Choroid plexus epithelial cell (primary cell): ENCODE measurements at regions not wholly inside any gene's neighbourhood (a gene's known extent, or its start where the extent isn't known, plus 50 kb on each side); places are given as distances from the start of the nearest gene placed in this dataset.

ENCODE experiments used
- DNase-seq: peaks from one replicate; pipeline ENCODE4 v3.0.0-alpha.2; 2010; ENCODE audit warnings: low read depth
- H3K4me3 ChIP-seq: 2 replicates; pipeline ENCODE4 v1.5.1; 2011; ENCODE audit warnings: low read depth, mild to moderate bottlenecking, control low read depth, low read length, moderate library complexity
- CTCF ChIP-seq: conservative IDR thresholded peaks from 2 replicates; pipeline ENCODE4 v1.5.1; 2011; ENCODE audit warnings: low read depth, mild to moderate bottlenecking, control low read depth, inconsistent platforms, low read length, moderate library complexity

DNA sequence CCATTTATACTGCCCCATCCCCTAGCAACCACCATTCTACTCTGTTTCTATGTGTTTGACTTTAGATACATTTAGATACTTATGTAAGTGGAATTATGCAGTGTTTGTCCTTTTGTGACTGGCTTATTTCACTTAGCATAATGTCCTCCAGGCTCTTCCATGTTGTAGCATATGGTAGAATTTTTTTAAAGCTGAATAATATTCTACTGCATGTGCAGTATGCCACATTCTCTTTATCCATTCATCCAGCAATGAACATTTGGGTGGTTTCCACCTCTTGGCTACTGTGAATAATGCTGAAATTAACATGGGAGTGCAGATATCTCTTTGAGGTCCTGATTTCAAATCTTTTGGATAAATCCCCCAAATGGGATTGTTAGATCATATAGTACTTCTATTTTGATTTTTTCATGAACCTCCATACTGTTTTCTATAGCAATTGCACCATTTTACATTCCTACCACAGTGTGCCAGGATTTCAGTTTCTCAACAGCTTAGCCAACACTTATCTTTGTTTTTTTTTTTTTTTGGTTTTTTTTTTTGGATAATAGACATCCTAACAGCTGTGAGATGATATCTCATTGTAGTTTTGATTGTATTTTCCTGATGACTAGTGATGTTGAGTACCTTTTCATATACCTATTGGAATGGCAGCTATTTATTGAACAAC is 105.9 kb upstream of the LNX1 start:
- no peak for TF ChIP-seq CTCF
- no peak for DNase-seq
- no peak overlapping the region for H3K4me3 ChIP-seq

DNA sequence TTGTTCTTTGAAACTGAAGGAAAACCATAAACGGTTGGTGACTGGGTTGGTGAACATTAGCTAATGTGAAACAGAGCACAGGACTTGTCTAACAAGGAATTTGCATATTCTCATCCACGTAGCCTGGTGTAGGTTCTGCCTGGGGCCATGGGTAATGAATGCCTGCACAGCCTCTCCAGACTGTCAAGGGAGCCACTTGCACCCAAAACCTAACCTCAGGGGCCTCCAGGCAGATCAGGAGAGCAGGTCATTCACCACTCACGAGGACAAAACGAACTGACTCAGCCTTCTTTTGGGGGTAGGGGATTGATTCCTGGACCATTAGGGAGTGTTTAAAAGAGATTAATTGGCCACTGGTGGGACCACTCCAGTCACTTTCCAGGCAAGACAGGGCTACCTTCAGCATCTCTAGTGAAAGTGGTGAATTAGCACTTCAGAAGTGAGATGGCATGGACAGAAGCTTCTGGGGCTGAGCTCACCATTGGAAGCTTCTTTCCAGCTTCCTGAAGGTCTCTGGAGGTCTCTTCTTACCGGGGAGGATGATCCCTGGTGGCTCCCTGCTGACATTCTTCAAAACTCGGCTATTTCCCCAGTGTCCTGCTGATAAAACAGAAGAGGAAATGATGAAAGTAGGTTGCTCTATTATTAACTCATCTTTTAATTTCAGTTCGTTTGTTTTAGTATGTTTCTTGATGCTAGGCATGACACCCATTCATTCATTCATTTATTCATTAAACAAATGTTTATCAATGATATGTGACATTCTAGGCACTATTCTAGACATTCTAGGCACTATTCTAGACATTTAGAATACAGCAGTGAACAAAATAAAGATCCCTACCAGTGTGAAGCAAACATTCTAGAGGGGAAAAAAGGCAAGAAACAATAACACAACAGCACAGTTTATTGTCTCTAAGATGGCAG is 104.5 kb upstream of the LNX1 start:
- no peak overlapping the region for H3K4me3 ChIP-seq
- peak; percentile 60 for DNase-seq
- TF ChIP-seq CTCF: no peak

- TF ChIP-seq CTCF: no peak
- DNase-seq: no peak
- H3K4me3 ChIP-seq: no peak overlapping the region
Observed at GRCh38 chr4:53694666-53695065, 103.4 kb upstream of the LNX1 start.

DNA sequence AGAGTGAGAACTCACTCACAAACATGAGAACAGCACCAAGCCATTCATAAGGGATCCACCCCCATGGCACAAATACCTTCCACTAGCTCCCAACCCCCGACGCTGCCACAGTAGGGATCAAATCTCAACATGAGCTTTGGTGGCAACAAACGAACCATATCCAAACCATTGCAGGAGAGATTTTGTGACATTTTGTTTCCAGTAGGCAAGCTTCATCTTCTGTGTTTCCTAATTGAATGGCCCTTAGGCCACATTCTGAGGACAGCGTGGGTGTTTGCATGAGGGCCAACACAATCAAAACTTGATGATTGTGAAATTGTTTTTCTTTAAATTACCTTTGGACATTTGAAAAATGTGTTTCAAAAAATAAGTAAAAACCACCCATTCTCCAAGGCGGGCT is 102.6 kb upstream of the LNX1 start:
- no peak for DNase-seq
- H3K4me3 ChIP-seq: no peak overlapping the region
- no peak for TF ChIP-seq CTCF

- no peak for DNase-seq
- no peak overlapping the region for H3K4me3 ChIP-seq
- TF ChIP-seq CTCF: peak; percentile 15
Observed at GRCh38 chr4:53693408-53693807, 102.1 kb upstream of the LNX1 start.

GRCh38 chr4:53688186-53688790 is 97.0 kb upstream of the LNX1 start:
- peak; percentile 100 for DNase-seq
- no peak for TF ChIP-seq CTCF

More at GRCh38 chr4:53688186-53688790, 97.0 kb upstream of the LNX1 start:
- no peak overlapping the region for H3K4me3 ChIP-seq
